ENCODE measurements at regions not wholly inside any gene's neighbourhood (a gene's known extent, or its start where the extent isn't known, plus 50 kb on each side); places are given as distances from the start of the nearest gene placed in this dataset.
"Not testable (repeated sequence)": the region's sequence is repeated elsewhere in the genome, so short reads cannot be mapped to it uniquely, and the experiment has no call there.

DNA sequence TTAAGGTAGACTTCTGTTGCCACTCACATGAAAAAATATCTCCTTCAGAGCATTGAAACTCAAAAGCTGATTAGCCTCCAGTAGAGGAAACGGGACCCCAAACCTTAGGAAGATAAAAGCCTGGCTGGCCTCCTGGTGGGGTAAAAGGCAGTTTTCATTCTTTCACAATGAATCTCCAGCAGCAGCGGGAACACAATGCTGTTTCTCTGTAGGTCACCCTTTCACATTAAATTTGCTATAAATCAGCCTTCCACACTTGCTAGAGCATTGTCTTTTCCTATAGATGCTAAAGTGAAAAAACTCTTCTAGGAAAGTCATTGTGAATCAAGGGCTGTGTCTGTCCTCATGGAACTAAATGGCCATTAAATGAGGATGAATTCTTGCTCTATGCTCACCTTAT, 207.3 kb upstream of the MAGEB2 start:
- Mint-ChIP-seq H3K36me3 (ENCODE audit: low read depth, unreplicated experiment) (no peaks in the 10 kb centered on the region), H3K4me1 (ENCODE audit: unreplicated experiment) (peaks cover 4% of the 10 kb centered on the region), H3K9me3 (ENCODE audit: unreplicated experiment) (no peaks in the 10 kb centered on the region), H3K27me3 (ENCODE audit: unreplicated experiment) (no peaks in the 10 kb centered on the region), H3K27ac (ENCODE audit: unreplicated experiment) (no peak overlapping the region), H3K4me3 (ENCODE audit: unreplicated experiment) (no peak overlapping the region)
- TF ChIP-seq, protein P1, sequence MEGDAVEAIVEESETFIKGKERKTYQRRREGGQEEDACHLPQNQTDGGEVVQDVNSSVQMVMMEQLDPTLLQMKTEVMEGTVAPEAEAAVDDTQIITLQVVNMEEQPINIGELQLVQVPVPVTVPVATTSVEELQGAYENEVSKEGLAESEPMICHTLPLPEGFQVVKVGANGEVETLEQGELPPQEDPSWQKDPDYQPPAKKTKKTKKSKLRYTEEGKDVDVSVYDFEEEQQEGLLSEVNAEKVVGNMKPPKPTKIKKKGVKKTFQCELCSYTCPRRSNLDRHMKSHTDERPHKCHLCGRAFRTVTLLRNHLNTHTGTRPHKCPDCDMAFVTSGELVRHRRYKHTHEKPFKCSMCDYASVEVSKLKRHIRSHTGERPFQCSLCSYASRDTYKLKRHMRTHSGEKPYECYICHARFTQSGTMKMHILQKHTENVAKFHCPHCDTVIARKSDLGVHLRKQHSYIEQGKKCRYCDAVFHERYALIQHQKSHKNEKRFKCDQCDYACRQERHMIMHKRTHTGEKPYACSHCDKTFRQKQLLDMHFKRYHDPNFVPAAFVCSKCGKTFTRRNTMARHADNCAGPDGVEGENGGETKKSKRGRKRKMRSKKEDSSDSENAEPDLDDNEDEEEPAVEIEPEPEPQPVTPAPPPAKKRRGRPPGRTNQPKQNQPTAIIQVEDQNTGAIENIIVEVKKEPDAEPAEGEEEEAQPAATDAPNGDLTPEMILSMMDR (IDR thresholded peaks at IDR 0.05; ENCODE audit: unreplicated experiment), result no peak
- no peak for DNase-seq (ENCODE audit: low spot score)

DNA sequence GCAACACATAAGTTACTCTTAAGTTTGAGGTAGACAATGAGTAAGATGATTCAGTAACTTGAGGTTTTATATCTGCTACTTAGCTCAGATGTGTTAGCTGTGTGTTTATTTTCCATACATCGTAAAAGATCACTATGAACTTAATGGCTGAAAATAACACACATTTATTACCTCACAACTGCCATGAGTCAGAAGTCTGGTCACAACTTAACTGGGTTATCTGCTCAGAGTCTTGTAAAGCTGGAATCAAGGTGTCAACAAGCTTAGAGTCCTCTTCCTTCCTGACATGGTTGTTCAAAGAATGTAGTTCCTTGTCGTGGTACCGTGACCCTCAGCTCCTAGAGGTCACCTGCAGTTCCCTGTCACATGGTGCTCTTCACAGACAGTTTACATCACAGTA, 204.9 kb upstream of the MAGEB2 start:
- H3K4me3 Mint-ChIP-seq (ENCODE audit: unreplicated experiment), result no peak overlapping the region
- no peaks in the 10 kb centered on the region for H3K36me3 Mint-ChIP-seq (ENCODE audit: low read depth, unreplicated experiment)
- no peak for DNase-seq (ENCODE audit: low spot score)
- no peak overlapping the region for H3K27ac Mint-ChIP-seq (ENCODE audit: unreplicated experiment)
- no peaks in the 10 kb centered on the region for H3K4me1 Mint-ChIP-seq (ENCODE audit: unreplicated experiment)
- no peaks in the 10 kb centered on the region for H3K27me3 Mint-ChIP-seq (ENCODE audit: unreplicated experiment)
- TF ChIP-seq, protein P1 (IDR thresholded peaks at IDR 0.05; ENCODE audit: unreplicated experiment), result no peak
- no peaks in the 10 kb centered on the region for H3K9me3 Mint-ChIP-seq (ENCODE audit: unreplicated experiment)

DNA sequence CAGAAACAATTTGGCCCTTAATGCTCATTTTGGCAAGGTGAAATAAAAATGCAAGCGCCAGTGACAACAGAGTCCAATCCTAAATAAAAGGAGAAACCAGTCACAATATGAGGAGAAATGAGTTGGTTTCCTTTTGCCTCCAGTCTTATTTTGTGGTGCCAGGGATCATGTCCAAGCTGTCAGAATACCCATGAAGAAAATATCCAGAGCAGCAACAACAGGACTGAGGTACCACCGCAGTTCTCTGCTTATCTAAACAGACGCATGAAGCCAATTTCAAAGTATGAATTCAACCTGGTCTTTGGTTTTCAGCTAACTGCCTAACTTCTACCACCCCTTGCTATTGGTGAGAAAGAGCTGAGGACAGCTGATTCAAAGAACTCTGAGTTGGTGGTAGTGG, 199.9 kb upstream of the MAGEB2 start:
- no peaks in the 10 kb centered on the region for H3K4me1 Mint-ChIP-seq (ENCODE audit: unreplicated experiment)
- no peak overlapping the region for H3K4me3 Mint-ChIP-seq (ENCODE audit: unreplicated experiment)
- TF ChIP-seq, protein P1 (IDR thresholded peaks at IDR 0.05; ENCODE audit: unreplicated experiment), result no peak

DNA sequence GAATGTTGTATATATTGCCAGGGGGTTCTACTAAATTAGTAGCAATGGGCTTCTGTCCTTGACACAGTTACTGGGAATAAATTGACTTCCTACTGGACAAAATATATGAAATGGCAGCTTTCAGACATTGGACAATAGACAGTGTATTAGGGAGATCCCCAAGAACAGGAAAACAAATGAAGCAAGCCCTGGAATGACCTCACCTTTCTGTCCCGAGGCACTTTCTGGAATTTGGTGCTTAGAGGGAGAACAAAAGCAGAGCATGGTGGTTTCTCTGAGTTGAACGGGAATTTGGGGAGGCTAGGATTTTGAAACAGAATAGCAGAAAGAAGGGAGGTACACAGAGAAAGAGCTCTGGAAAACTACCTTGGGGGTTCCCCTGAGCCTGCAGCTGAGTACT, 187.7 kb upstream of the MAGEB2 start:
- H3K27ac Mint-ChIP-seq (ENCODE audit: unreplicated experiment), result no peak overlapping the region
- TF ChIP-seq, protein P1 (IDR thresholded peaks at IDR 0.05; ENCODE audit: unreplicated experiment), result no peak
- no peaks in the 10 kb centered on the region for H3K36me3 Mint-ChIP-seq (ENCODE audit: low read depth, unreplicated experiment)
- no peaks in the 10 kb centered on the region for H3K4me1 Mint-ChIP-seq (ENCODE audit: unreplicated experiment)
- no peak for DNase-seq (ENCODE audit: low spot score)
- H3K4me3 Mint-ChIP-seq (ENCODE audit: unreplicated experiment), result no peak overlapping the region
- no peaks in the 10 kb centered on the region for H3K27me3 Mint-ChIP-seq (ENCODE audit: unreplicated experiment)
- H3K9me3 Mint-ChIP-seq (ENCODE audit: unreplicated experiment), result no peaks in the 10 kb centered on the region

More for the DNA sequence above, 199.9 kb upstream of the MAGEB2 start:
- no peaks in the 10 kb centered on the region for H3K9me3 Mint-ChIP-seq (ENCODE audit: unreplicated experiment)
- H3K27me3 Mint-ChIP-seq (ENCODE audit: unreplicated experiment), result no peaks in the 10 kb centered on the region
- no peak overlapping the region for H3K27ac Mint-ChIP-seq (ENCODE audit: unreplicated experiment)
- no peaks in the 10 kb centered on the region for H3K36me3 Mint-ChIP-seq (ENCODE audit: low read depth, unreplicated experiment)
- no peak for DNase-seq (ENCODE audit: low spot score)

DNA sequence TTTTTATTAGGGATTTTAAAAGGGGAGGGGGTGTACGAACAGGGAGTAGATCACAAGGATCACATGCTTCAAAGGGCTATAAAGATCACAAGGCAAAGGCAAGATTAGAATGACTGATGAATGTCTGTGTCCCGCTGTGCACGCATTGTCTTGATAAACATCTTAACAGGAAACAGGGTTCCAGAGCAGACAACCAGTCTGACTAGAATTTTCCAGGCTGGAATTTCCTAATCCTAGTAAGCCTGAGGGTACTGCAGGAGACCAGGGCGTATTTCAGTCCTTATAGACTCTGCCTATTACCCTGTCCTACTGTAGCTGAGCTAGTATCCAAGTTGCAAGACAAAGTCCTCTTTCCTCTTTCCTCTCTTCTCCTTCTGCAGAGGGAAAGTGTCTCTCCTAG, 179.0 kb upstream of the MAGEB2 start:
- not testable (repeated sequence) for H3K4me1 Mint-ChIP-seq (ENCODE audit: unreplicated experiment); H3K27ac Mint-ChIP-seq (ENCODE audit: unreplicated experiment); H3K27me3 Mint-ChIP-seq (ENCODE audit: unreplicated experiment); H3K36me3 Mint-ChIP-seq (ENCODE audit: low read depth, unreplicated experiment); H3K4me3 Mint-ChIP-seq (ENCODE audit: unreplicated experiment); DNase-seq (ENCODE audit: low spot score); H3K9me3 Mint-ChIP-seq (ENCODE audit: unreplicated experiment)

DNA sequence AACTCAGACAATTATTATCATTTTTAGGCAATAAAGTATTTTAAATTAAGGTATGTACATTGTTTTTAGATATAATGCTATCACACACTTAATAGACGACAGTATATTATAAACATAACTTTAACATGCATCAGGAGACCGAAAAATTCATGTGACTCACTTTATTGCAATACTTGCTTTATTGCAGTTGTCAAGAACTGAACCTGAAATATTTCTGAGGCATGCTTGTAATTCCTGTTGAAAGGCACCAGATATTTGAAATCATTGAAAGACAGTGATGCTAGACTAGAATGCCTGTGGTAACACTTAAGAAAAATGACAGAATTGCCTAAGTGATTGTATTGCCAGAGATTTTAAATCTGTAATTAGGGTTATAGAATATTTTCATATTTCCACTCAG, 175.6 kb upstream of the MAGEB2 start:
- peaks cover 4% of the 10 kb centered on the region for H3K4me1 Mint-ChIP-seq (ENCODE audit: unreplicated experiment)
- DNase-seq (ENCODE audit: low spot score), result no peak
- no peaks in the 10 kb centered on the region for H3K36me3 Mint-ChIP-seq (ENCODE audit: low read depth, unreplicated experiment)
- TF ChIP-seq, protein P1 (IDR thresholded peaks at IDR 0.05; ENCODE audit: unreplicated experiment), result no peak
- no peak overlapping the region for H3K4me3 Mint-ChIP-seq (ENCODE audit: unreplicated experiment)
- H3K27me3 Mint-ChIP-seq (ENCODE audit: unreplicated experiment), result peaks cover 2% of the 10 kb centered on the region
- H3K9me3 Mint-ChIP-seq (ENCODE audit: unreplicated experiment), result no peaks in the 10 kb centered on the region
- no peak overlapping the region for H3K27ac Mint-ChIP-seq (ENCODE audit: unreplicated experiment)

All from endothelial cell (in vitro differentiated cells).